ENCODE measurements at regions not wholly inside any gene's neighbourhood (a gene's known extent, or its start where the extent isn't known, plus 50 kb on each side); places are given as distances from the start of the nearest gene placed in this dataset.

DNA sequence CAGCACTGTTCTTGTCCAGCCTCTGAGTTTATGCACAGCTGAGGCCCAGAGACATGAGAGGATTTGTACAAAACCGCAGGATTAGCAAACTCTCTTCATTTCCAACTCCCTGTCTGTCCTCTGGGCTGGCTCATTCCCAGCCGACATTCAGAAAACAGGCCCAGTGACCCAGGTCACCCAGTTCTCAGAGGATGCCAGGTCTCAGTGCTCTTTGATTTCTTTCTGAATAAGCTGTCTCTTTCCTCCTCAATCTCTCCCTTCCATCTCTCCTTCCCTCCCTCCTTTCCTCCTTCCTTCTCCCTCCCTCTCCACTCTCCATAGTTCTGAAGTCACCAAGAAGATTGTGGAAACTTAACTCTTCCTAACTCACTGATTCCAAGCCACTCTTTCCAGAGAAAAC is 372.7 kb upstream of the SULF2 start:
- ATAC-seq: no peak
- H3K4me2 ChIP-seq (ENCODE audit: low read depth, low read length): no peak overlapping the region

More for the DNA sequence above, 372.7 kb upstream of the SULF2 start:
- Histone ChIP-seq H3K27ac (ENCODE audit: extremely low read length, insufficient read depth, low read length) (no peak overlapping the region), H3K4me1 (ENCODE audit: insufficient read depth, low read length) (no peaks in the 10 kb centered on the region), H3K27me3 (ENCODE audit: control insufficient read depth in 1 of 2, insufficient read depth in 2 of 2, low read length in 2 of 2) (peaks cover 0 to 20% of the 10 kb centered on the region in 2 experiments; a peak in 3 of 5 replicates), H3K79me2 (ENCODE audit: insufficient read depth, low read length) (no peaks in the 10 kb centered on the region), H4K20me1 (ENCODE audit: insufficient read depth, low read length) (no peaks in the 10 kb centered on the region), H2AFZ (ENCODE audit: low read length) (no peak overlapping the region), H3K9me3 (ENCODE audit: low read length) (peaks cover 12% of the 10 kb centered on the region), H3K9ac (ENCODE audit: insufficient read depth, low read depth, low read length) (no peak overlapping the region), H3K36me3 (replicated peaks in 1 of 2; ENCODE audit: control insufficient read depth in 1 of 2, insufficient read depth in 2 of 2, low read length in 2 of 2) (no peaks in the 10 kb centered on the region), H3K4me3 (replicated peaks in 1 of 3; ENCODE audit: insufficient read depth in 1 of 3, low read depth in 2 of 3, low read length in 3 of 3) (no peak overlapping the region)
- FAIRE-seq (no peak), DNase-seq (ENCODE audit: low spot score) (no peak)
- ChIA-PET CTCF (ENCODE audit: low intra/inter-chr PET ratio, low total read pairs) (no interaction called here), POLR2A (no interaction called here)
- intact Hi-C loops (cut with micrococcal nuclease; ENCODE audit: unreplicated experiment) (no loop called here), in situ Hi-C loops (cut with HindIII; ENCODE audit: extremely low pct_ligation_motif_present, low pct_unique_long_range_greater_than_20kb) (no loop called here)
- TF ChIP-seq PCBP1 (IDR thresholded peaks at IDR 0.05; ENCODE audit: borderline replicate concordance, low read depth, low read length): no peak
- TF ChIP-seq EEA1 (CRISPR knock-in tag; IDR thresholded peaks at IDR 0.05; ENCODE audit: borderline replicate concordance): no peak
- TF ChIP-seq, protein P1, sequence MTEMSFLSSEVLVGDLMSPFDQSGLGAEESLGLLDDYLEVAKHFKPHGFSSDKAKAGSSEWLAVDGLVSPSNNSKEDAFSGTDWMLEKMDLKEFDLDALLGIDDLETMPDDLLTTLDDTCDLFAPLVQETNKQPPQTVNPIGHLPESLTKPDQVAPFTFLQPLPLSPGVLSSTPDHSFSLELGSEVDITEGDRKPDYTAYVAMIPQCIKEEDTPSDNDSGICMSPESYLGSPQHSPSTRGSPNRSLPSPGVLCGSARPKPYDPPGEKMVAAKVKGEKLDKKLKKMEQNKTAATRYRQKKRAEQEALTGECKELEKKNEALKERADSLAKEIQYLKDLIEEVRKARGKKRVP (CRISPR knock-in tag; IDR thresholded peaks at IDR 0.05): no peak
- TF ChIP-seq, protein P2, sequence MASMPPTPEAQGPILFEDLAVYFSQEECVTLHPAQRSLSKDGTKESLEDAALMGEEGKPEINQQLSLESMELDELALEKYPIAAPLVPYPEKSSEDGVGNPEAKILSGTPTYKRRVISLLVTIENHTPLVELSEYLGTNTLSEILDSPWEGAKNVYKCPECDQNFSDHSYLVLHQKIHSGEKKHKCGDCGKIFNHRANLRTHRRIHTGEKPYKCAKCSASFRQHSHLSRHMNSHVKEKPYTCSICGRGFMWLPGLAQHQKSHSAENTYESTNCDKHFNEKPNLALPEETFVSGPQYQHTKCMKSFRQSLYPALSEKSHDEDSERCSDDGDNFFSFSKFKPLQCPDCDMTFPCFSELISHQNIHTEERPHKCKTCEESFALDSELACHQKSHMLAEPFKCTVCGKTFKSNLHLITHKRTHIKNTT (CRISPR knock-in tag; IDR thresholded peaks at IDR 0.05): no peak
- TF ChIP-seq, protein P3, sequence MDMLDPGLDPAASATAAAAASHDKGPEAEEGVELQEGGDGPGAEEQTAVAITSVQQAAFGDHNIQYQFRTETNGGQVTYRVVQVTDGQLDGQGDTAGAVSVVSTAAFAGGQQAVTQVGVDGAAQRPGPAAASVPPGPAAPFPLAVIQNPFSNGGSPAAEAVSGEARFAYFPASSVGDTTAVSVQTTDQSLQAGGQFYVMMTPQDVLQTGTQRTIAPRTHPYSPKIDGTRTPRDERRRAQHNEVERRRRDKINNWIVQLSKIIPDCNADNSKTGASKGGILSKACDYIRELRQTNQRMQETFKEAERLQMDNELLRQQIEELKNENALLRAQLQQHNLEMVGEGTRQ (IDR thresholded peaks at IDR 0.05; ENCODE audit: low read depth, low read length): no peak
- TF ChIP-seq, protein P3 (CRISPR knock-in tag; IDR thresholded peaks at IDR 0.05; ENCODE audit: borderline replicate concordance): no peak
- TF ChIP-seq KDM4B (CRISPR knock-in tag; IDR thresholded peaks at IDR 0.05): no peak
- TF ChIP-seq, protein P4, sequence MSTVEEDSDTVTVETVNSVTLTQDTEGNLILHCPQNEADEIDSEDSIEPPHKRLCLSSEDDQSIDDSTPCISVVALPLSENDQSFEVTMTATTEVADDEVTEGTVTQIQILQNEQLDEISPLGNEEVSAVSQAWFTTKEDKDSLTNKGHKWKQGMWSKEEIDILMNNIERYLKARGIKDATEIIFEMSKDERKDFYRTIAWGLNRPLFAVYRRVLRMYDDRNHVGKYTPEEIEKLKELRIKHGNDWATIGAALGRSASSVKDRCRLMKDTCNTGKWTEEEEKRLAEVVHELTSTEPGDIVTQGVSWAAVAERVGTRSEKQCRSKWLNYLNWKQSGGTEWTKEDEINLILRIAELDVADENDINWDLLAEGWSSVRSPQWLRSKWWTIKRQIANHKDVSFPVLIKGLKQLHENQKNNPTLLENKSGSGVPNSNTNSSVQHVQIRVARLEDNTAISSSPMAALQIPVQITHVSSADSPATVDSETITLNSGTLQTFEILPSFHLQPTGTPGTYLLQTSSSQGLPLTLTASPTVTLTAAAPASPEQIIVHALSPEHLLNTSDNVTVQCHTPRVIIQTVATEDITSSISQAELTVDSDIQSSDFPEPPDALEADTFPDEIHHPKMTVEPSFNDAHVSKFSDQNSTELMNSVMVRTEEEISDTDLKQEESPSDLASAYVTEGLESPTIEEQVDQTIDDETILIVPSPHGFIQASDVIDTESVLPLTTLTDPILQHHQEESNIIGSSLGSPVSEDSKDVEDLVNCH (CRISPR knock-in tag; IDR thresholded peaks at IDR 0.05): no peak
- no peak for TF ChIP-seq NFE2L1 (CRISPR knock-in tag; IDR thresholded peaks at IDR 0.05; ENCODE audit: borderline replicate concordance)
- no peak for TF ChIP-seq POGZ (CRISPR knock-in tag; IDR thresholded peaks at IDR 0.05)
- TF ChIP-seq RARG (CRISPR knock-in tag; IDR thresholded peaks at IDR 0.05; ENCODE audit: low read depth): no peak
- TF ChIP-seq KDM6A (CRISPR knock-in tag; IDR thresholded peaks at IDR 0.05; ENCODE audit: low read depth): no peak
- TF ChIP-seq SCMH1 (CRISPR knock-in tag; IDR thresholded peaks at IDR 0.05; ENCODE audit: borderline replicate concordance): no peak
- no peak for TF ChIP-seq POLR2A (IDR thresholded peaks at IDR 0.05; ENCODE audit: insufficient read depth in 1 of 2, low read depth in 2 of 2, low read length in 2 of 2)
- TF ChIP-seq ZNF891 (CRISPR knock-in tag; IDR thresholded peaks at IDR 0.05): no peak
- TF ChIP-seq SRF (IDR thresholded peaks at IDR 0.05; ENCODE audit: low read depth, low read length): no peak
- WGBS (ENCODE audit: low lambda C conversion rate): 11% methylated on average over 2 of the region's 2 CpGs
- no TSS peak for BruUV-seq (replicated peaks)
